Daoy (cell line): ENCODE measurements at regions not wholly inside any gene's neighbourhood (a gene's known extent, or its start where the extent isn't known, plus 50 kb on each side); places are given as distances from the start of the nearest gene placed in this dataset.
"Not testable (repeated sequence)": the region's sequence is repeated elsewhere in the genome, so short reads cannot be mapped to it uniquely, and the experiment has no call there.

Experiments used
- DNase-seq: peaks from one replicate; pipeline ENCODE4 v3.0.0-alpha.2; 2015; ENCODE audit warnings: low read depth

DNA sequence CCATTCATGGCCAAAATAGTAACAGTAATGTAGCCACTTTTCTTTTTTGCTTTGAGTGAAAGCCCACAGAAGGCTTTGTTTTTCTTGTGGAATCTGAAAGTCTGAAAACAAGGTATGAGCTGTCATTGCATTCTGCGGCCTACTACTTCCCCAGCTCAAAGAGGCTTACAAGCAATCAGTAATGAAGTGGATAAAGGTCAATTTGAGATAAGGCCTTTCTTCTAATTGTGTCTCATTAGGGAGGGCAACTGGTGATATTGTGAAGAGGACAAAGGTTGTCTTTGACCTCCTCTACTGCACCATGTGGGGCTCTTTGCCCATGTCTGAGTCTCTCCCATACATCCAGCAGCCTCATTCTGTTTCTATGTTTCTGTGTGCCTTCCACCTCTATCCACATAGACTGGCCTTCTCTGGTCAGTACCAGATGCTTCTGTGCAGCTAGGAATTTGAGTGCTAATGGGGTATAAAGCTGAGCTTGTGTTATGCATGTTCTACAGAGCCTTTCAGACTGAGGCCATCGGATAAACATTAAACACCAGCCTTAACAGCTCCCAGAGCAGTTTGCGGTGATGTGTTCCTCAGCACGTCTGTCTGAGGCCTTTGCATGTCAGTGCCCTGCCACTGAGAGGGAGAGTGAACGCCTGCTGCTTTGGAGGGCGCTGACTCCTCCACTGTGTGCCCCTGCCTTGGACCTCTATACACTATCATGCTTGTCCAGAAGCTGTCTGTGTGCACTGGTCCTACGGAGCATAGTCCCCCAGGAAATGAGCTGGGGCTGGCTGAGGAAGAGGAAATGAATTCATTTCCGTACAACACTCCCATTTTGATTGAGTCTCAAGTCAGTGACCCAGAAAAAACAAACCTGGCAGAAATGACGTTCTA is 80.2 kb downstream of the SH2D1A start:
- DNase-seq = no peak

DNA sequence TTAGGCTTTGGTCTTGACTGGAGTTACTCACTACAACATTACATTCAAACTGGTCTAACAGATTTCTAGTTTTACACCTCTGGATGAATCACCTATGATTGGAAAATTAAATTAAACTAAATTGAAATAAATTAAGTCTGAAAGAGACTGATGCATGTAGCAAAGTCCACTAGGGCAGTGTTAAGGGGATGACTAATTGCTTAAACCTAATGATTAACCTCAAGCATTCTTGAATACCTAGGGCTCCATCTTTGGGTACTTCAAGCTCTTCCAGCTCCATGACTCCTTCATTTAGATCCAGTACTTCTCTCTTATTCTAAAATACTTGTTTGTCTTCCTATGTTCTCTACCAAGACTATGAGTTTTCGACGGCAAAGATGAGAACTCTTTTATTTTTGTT is 86.8 kb downstream of the SH2D1A start:
- DNase-seq = no peak

DNA sequence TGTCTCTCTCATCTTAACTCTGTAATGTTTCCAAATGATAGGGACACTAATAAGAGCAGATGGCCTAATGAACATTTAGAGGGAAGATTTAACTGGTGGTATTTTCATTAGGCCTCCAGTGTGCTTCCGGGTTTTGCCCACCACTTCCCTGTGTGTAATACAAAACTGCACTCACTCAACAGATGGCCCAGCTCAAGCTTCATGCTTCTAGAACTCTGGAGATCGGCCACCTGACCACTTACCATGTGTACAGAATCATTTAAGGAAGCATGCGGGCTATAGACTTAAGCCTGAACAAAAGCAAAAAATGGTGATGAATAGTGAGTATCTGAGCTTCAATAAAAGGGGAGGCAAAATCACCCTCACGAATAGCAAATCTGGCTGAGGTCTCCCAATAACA is 89.3 kb downstream of the SH2D1A start:
- DNase-seq = no peak

DNA sequence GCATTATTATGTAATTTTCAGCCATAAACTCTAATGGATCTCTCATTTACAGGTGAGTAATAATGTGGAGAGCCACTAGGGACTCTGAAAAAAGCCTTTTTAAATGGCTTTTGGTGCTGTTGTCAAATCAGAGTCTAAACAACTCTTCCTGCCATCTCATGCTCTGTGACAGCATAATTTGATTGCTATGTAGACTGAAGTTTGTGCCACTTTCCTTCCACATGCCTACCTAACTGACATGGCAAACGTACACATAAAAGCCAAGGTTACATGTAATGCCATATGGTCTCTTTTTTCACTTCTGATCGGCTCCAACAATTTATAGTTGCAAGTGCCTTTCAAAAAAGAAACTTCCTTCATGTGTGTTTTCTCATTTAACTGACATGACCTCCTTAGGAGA is 94.3 kb downstream of the SH2D1A start:
- no peak for DNase-seq

DNA sequence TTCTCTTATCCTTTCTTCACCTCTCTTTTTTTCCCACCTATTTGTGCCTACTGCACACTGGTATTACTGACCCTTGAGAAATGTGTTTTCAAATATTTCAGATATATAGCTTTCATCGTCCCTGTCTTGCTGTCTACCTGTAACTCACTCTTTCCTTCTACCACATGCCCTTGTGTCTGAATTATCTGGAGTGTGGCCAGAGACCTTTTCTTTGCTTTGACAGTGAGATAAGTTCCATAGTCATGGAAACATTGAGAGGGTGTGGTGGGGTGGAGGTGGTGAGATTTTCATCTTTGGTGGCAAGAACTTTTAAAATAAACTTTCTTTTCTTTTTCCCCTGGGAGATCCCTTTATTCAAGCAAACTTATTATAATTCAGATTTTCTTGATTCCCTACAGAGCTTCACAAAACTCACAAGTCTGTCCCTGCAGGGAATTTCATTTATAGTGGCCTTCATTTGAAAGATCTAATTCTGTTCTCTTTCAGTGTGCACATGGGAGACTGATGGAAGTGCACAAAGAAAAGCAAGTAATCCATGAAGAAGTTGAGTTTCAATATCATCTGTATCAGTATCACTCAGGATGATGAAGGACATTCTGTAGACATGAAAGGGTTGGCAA is 95.7 kb downstream of the SH2D1A start:
- no peak for DNase-seq

DNA sequence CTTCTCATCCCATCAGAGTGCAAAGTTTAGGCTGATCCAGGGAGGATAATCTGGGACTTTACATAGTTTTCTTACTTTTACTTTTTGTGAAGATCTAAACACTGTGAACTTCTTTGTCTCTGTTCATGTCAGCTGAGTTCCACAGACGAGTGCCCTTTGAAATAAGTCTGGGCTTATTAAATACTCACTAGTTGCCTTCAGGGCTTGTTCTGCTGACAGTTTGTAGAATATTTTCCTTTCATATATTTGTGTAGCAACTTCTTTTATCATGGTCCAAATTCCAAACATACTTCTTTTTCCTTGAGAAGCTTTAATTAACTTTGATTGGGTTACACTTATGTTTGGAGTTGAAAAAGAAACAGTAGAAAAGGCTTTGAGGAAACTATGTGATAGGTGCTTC is 109.6 kb downstream of the SH2D1A start:
- DNase-seq = no peak

DNA sequence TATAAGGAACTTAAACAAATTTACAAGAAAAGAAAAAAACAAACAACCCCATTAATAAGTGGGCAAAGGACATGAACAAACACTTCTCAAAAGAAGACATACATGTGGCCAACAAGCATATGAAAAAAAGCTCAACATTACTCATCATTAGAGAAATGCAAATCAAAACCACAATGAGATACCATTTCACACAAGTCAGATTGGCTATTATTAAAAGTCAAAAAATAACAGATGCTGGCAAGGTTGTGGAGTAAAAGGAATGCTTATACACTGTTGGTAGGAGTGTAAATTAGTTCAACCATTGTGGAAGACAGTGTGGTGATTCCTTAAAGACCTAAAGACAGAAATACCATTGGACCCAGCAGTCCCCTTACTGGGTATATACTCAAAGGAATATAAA is 113.5 kb downstream of the SH2D1A start:
- DNase-seq = not testable (repeated sequence)

DNA sequence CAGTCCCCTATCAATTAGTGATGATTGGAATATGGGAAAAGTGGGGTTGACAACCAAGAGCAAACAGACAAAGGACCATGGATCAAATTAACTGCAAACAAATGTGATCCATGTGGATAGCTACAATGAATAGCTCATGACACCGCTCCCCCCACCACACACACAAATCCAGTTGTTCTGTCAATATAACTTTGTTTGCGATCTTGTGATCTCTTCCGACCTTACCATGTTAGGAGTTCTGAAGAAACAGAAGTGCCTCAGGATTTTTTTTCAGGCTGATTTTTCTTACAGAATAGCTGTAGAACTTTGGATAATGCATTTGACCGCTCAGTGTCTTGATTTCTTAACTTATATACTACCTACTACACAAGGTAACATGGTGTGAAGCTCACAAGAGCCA is 116.6 kb downstream of the SH2D1A start:
- no peak for DNase-seq

DNA sequence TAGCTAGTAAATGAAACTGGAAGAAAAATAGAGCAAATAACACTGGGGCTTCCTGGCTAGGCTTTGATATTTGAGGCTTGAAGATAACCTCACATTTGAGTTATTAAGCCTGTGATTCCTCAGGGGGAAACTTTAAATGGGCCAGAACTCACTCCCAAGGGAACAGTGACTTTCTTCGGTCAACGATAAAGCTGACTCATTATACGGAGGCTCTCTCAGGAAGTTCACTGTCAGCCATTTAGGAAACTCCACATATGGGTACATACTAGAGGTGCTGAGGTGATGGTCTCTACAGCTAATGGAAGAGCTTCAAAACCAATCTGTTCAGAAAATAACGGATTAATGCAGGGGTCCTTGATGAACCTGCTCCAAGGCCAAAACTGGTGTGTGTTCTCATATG is 120.8 kb downstream of the SH2D1A start:
- peak; percentile 2 for DNase-seq

DNA sequence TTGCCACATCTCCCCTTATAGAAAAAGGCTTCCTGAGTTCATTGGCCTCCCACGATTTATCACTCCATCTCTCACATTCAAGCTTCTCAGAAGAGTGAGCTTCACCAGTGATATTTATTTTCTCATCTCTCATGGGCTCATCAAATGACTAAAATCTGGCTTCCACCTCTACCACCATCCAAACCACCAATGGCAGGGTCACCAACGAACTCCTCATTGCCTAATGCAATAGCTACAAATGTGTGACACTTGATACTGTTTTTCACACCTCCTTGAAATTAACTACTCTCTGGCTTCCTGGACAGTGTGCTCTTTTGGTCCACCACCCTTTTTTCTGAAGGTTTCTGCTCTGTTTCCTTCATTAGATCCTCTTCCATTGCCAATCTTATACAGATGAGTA is 129.0 kb downstream of the SH2D1A start:
- DNase-seq = no peak

DNA sequence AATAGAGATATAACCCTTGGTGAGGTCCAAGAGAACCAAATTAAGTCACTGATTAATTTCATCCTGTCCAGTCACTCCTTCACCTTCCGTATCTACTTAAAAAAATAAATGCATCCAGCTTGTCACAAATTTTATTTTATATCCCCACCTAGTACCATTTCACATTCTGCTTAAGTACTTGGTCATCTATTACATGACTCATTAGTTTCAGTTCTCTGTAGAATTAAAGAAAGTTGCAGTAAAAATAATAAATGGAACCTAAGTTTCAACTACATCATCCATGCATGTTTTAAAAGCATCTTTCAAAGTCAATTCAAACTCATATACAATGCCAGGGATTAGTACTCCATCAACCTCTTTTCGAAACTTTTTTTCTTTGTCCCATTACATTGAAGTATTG is 130.2 kb downstream of the SH2D1A start:
- no peak for DNase-seq

DNA sequence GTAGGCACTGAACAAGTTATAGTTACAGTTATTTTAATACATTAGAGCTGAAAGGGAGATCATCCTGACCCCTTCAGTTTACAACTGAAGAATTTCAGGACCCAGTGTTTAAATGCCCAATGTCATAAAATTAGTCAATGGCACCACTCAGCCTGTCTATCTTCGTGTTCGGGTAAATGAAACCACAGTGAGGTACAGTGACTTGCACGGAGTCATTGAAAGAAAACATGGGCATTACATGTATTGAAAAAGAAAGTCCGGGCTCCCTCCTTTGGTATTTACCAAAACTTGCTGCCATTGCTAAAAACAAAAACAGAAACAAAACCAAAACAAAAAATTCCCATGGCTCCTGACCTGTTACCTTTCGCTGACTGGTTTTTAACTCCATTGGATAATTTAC is 131.7 kb downstream of the SH2D1A start:
- DNase-seq = no peak

DNA sequence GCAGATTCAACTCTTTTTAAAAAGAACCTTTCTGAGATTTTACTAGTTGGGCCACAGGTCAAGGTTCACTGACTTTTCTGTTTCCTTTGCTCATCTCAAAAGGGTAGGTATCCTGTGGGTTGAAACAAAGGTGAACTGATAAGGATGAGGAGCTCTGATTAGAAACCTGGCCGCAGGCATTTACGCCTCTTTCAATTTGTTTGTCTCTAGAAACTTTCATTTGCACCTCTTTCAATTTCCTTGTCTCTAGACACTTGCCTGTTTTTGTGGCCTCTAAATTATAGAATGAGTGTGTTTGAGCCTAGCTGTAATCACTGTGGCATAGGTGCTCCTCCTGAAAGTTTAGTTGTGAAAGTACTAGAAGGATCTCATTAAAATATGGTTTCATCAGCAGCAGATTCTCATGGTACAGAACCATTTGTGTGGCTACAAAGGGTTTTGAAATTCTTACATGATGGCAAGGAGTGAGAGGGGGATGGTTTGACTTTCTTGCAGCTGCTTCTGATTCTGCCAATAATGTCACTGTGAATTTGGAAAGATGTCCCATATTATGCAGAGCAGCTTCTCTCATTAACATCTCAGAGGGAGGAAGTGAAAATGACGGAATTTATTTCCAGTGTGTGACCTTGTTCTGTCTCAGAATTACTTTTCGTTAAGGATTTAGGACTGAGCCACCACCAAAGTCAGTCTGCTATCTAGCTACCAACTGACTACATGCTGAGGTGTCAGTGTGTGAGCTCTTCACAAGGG is 142.2 kb downstream of the SH2D1A start:
- DNase-seq = no peak

DNA sequence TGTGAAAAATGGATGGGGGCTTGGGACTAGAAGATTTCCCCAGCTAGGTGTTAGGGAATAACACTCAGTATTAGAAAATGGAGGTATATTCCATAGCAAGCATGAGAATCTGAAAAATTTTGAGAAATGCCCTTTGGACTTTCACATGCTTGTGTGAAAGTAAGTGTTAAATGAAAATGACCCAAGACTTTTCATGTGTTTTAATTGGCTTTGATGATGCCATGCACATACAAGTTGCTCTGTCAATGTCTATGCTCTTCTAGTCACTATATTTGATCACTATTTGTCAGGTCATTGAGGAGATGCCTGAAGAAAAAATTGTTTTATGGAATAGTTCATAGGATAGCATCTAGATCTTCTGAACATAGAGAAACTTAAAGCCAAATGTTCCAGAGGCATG is 147.6 kb downstream of the SH2D1A start:
- no peak for DNase-seq

DNA sequence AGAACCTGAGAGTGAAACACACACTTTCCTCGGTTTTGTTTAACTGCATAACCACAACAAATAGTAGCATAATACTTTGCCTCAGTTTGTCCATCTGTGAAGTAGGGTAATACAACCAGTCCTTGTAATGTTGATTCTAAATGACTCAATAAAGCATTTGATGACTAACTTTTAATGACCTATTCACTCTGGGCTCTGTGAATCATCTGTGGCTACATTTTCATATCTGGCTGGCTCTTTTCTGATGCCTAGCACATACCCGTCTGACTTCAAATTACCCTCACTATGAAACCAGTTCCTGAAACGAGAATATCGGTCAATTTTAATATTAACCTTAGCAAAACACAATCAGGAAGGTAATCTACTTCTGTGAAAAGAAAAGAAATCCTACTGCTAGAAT is 151.0 kb downstream of the SH2D1A start:
- peak; percentile 4 for DNase-seq

DNA sequence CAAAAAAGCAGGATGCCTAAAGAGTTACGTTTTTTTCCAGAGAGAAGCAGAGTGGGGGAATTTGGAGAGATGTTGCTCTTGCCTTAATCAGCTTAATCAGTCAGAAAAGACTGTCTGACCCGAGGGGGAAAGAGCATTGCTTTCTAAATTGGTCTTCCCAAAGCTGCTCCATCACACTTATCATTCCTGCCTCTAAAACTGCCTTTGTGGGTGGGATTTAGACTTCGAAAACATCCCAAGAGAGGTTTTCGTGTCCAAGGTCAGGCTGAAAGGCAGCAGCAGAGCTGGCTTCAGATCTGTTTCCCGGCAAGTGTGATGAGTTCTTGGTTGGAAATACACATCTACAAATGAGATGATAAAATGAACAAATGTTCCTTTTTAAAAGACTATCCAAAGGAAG is 155.2 kb downstream of the SH2D1A start:
- DNase-seq = no peak

DNA sequence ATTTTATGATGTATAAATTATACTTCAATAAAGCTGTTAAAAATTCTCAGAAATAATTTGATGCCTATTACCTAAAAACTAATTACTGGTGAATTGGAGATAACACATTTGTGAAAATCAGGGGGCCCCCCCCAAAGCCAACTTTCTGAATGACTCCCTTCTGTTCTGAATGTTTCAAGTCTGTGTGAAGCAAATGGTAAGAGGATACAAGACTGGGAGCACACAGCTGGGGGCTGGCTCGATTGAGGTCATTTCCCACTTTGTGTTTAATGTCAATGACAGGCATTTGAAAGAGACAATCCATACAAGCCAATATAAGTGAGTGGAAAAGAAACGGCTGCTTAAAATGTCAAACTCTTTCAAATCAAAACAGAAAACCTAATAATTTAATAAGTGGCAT is 155.8 kb downstream of the SH2D1A start:
- DNase-seq = no peak

DNA sequence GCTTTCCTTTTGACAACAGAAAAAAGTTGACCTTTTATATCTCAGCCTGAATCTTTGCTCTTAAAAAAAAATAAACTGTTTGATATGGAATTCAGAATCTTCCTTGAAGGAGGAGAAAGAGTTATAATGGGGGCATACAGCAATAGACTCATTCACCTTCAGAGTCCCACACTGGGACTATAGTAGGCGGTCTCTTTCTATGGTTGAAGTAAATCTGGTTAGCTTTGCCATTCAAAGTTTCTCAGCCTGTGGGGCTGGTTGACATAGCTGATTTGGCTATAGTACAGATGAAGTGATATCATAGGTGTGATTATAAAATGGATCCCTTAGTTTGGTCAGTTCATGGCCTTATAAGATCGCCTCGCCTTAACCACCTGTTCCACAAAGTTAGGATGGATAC is 156.2 kb downstream of the SH2D1A start:
- DNase-seq = no peak

DNA sequence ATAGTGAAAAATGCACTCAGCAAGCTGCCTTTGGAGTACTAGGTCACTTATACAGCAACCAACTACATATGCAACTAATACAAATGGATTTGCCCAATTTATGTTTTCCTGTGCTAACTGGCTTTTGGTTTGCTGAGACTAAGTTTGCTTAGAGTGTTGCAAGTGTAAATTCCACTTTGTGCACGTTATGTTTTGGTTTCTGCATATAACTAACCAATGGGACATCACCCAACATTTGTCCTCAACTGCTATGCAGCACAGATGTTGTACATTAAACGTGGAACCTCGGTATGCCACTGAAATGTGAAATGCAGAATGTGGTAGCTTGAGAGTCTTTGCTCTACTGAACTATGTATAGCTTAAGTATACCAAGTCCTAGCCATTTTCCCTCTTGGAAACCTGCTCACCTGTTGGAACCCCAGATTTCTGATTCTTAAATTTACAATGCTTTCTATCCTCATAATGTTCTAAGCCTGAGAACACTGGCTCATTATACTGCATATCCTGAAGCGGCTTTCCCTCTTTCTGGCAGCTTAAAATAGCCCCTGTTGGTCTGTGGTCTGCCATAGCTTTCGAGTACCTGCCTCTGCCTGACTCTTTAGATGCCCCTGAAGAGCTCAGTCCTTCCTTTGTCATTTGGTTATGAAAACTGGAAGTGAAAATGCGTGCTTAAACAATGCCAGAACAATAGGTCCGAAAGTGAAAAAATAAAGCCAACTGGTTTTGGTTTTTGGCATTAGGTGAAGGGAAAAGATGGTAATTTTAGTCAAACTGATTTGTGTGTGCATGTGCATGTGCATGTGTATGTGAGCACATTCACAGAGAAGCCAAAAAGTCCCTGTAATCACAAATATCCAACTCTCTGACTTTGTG is 158.0 kb downstream of the SH2D1A start:
- no peak for DNase-seq

DNA sequence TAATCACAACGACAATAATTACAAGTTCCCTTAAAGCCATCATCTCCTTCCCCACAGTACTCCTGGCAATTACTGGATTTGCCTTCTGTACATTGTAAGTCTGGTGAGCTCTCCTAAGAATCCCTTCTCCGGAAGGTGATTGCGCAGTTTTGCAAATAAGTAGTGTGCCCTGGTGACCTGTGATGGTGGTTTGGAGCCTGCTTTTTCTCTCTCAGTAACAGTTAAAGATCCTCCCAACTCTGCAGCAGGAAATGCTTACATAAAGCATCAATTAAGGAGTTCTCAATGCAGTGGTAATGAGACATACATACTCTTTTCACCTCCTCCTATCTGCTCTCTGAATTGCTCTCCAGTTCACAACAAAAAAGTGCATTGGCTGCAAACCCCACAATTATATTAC is 159.7 kb downstream of the SH2D1A start:
- no peak for DNase-seq

DNA sequence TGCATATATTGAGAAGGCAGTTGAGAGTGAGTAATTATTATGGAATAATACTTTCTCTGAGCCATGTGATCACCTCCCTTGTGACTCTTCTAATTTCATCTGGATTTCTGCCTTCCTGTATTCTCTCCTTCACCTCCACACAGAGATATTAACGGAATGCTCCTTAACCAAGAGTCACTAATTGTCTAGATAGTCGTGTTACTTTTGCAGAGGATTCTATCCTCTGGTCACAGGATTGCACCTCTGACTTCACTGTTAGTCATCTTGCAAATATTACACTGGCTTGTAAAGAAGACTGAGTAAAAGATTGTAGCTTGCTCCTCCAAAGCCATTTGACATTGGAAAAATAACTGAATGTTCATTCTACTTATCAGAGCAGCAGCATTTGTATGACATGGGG is 160.9 kb downstream of the SH2D1A start:
- peak; percentile 11 for DNase-seq

DNA sequence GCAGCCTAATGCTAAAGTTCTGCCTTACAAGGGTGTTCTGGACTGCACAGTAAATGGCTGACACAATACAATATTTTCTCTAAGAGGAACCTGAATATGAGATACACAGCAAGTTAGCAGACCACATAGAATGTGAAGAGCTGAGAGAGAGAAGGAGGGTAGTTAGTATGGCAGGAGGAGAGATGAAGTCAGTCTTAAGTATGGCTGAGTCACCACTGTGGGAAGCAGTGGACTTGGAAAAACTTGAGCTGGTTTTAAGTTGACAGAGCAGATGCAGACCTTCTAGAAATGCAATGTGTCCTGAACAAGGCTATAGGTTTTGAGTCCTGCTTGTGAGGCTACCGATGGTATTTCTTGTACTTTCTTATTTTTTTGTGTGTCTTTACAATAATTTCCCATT is 172.5 kb downstream of the SH2D1A start:
- peak; percentile 44 for DNase-seq
